Tibial artery (tissue), 4 donors: ENCODE measurements at regions not wholly inside any gene's neighbourhood (a gene's known extent, or its start where the extent isn't known, plus 50 kb on each side); places are given as distances from the start of the nearest gene placed in this dataset.

Experiments
- DNase-seq, 2 donors: peaks; one replicate each; pipeline ENCODE4 v3.0.0-alpha.2; 2019
- H3K27ac ChIP-seq, 2 donors: fragments of 200-600 bp; sonication (generic) in 1 of 2; 1 replicate in 1 of 2; 2 replicates in 1 of 2; pipeline ENCODE4 v1.5.1; 2018 to 2019; ENCODE audit warnings: mild to moderate bottlenecking in 1 of 2
- H3K27me3 ChIP-seq, 2 donors: fragments of 200-600 bp; sonication (generic) in 1 of 2; one replicate each; pipeline versions ENCODE4 v1.5.1 to v1.6.0; 2016 to 2019
- H3K36me3 ChIP-seq, 3 donors: fragments of 200-600 bp; sonication (generic) in 2 of 3; one replicate each; pipeline ENCODE4 v1.5.1; 2016 to 2019; ENCODE audit warnings: mild to moderate bottlenecking in 2 of 3
- H3K4me1 ChIP-seq, 4 donors: fragments of 200-600 bp; sonication (generic) in 2 of 4; 1 replicate in 3 of 4; 2 replicates in 1 of 4; pipeline ENCODE4 v1.5.1; 2016 to 2019
- H3K4me3 ChIP-seq, 2 donors: fragments of 200-600 bp; sonication (generic) in 1 of 2; 1 replicate in 1 of 2; 2 replicates in 1 of 2; pipeline ENCODE4 v1.5.1; 2018 to 2019; ENCODE audit warnings: mild to moderate bottlenecking in 2 of 2
- H3K9me3 ChIP-seq, 3 donors: fragments of 200-600 bp; sonication (generic) in 1 of 3; one replicate each; pipeline ENCODE4 v1.5.1; 2016 to 2019
- intact Hi-C: fragments of 100-400 bp; cut with DNase I; formaldehyde crosslinking; loops from one replicate; pipeline ENCODE4 v1.15.0; 2023; ENCODE audit warnings: low total_unique reads
- TF ChIP-seq, protein P1 (sequence below), 2 experiments: fragments of 200-600 bp in 1 of 2; fragments of 450-650 bp in 1 of 2; IDR thresholded peaks; one replicate each; pipeline ENCODE4 v1.5.1; 2017 to 2019; ENCODE audit warnings: antibody characterized with exemption in 2 of 2, mild to moderate bottlenecking in 1 of 2, moderate library complexity in 1 of 2

DNA sequence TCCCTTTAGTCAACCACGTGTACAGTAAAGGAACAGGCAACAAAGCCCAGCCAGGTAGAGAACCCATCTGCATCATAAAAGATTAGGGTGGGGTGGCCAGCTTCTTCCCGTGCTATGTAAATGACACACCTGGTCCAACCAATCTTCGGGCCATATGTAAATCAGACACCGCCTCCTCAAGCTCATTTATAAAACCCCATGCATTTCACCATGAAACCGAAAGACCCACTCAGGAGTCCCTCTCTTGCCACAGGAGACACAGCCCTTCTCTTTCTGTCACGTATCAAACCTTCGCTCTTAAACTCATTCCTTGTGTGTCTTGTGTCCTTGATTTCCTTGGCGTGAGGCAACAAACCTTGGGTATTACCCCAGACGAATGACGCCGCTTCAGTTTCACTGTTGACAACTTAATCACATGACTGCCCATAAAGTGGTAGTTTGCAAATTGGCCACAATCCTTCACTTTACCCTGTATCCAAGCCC lies 59.8 kb upstream of the TBPL2 start:
- no peak overlapping the region for H3K27ac ChIP-seq
- TF ChIP-seq, protein P1, sequence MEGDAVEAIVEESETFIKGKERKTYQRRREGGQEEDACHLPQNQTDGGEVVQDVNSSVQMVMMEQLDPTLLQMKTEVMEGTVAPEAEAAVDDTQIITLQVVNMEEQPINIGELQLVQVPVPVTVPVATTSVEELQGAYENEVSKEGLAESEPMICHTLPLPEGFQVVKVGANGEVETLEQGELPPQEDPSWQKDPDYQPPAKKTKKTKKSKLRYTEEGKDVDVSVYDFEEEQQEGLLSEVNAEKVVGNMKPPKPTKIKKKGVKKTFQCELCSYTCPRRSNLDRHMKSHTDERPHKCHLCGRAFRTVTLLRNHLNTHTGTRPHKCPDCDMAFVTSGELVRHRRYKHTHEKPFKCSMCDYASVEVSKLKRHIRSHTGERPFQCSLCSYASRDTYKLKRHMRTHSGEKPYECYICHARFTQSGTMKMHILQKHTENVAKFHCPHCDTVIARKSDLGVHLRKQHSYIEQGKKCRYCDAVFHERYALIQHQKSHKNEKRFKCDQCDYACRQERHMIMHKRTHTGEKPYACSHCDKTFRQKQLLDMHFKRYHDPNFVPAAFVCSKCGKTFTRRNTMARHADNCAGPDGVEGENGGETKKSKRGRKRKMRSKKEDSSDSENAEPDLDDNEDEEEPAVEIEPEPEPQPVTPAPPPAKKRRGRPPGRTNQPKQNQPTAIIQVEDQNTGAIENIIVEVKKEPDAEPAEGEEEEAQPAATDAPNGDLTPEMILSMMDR (IDR thresholded peaks at IDR 0.05): no peak
- no peaks in the 10 kb centered on the region for H3K9me3 ChIP-seq
- intact Hi-C loops: no loop called here
- no peaks in the 10 kb centered on the region for H3K4me1 ChIP-seq
- no peak overlapping the region for H3K4me3 ChIP-seq
- H3K27me3 ChIP-seq: no peaks in the 10 kb centered on the region
- H3K36me3 ChIP-seq: no peaks in the 10 kb centered on the region
- no peak for DNase-seq

DNA sequence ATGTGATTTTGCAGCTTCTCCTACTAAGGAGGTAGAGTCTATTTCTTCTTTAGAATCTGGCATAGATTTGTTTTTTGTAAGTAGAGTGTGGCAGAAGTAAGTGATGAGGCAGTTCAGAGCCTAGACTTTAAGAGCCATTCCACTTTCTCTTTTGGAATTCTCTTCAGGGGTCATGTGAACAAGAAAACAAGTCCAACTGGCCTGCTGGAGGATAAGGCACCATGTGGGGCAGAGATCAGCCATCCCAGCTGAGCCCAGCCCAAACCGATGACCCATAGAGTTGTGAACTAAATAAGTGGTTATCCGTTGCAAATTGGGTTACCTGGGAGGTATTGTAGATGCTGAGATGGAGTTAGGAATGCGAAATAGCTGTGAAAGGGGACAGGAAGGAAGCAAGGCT lies 60.3 kb upstream of the TBPL2 start:
- TF ChIP-seq, protein P1 (IDR thresholded peaks at IDR 0.05): no peak
- Histone ChIP-seq H3K36me3 (no peaks in the 10 kb centered on the region), H3K4me1 (no peaks in the 10 kb centered on the region), H3K27me3 (no peaks in the 10 kb centered on the region), H3K4me3 (no peak overlapping the region), H3K9me3 (no peaks in the 10 kb centered on the region), H3K27ac (no peak overlapping the region)
- DNase-seq: no peak
- intact Hi-C loops: no loop called here

DNA sequence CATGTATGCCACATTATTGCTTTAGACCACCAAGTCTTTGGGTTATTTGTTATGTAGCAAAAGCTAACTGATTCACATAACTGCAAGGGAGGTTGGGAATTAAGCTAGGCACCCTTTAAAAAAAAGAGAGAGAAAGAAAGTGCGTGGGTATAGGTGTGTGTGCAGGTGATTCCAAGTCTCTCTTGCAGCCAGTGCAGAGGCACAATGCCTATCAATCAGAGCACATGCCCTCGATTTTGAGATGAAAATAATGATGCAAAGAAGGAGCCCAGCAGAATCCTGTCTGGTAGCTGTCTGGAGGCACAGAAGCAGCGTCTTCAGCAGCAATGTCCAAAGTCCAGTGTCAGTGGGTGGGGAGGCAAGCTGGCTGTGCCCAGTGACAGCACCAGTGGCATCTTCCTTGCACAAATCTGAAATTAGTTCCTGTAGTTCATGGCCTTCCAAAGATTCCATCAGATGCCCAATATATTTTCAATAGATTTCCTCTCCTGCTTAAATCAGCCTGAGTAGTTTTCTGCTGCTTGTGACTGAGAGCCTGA lies 62.4 kb upstream of the TBPL2 start:
- no peaks in the 10 kb centered on the region for H3K27me3 ChIP-seq
- no peaks in the 10 kb centered on the region for H3K36me3 ChIP-seq
- intact Hi-C loops: no loop called here
- no peak for DNase-seq
- TF ChIP-seq, protein P1 (IDR thresholded peaks at IDR 0.05): no peak
- H3K27ac ChIP-seq: no peak overlapping the region
- H3K4me1 ChIP-seq: no peaks in the 10 kb centered on the region
- H3K9me3 ChIP-seq: no peaks in the 10 kb centered on the region
- no peak overlapping the region for H3K4me3 ChIP-seq

DNA sequence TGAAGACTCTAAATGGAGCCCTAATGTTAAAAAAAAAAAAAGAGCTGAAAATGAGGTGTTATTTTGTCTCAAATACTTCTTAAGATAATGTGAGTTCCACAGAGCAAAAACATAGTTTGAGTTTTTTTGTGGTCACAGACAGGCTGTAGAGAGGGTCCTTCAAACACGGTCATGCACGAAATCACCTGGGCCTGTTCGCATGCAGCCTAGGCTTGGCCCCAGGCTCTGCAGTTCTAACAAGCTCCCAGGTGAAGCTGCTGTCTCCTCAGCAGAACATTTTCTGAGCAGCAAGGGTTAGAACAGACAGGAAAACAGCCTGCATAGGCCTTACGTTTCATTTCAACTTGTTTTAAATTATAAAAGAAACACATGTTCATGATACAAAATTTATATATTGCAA lies 65.4 kb upstream of the TBPL2 start:
- no peak for DNase-seq
- TF ChIP-seq, protein P1 (IDR thresholded peaks at IDR 0.05): no peak

DNA sequence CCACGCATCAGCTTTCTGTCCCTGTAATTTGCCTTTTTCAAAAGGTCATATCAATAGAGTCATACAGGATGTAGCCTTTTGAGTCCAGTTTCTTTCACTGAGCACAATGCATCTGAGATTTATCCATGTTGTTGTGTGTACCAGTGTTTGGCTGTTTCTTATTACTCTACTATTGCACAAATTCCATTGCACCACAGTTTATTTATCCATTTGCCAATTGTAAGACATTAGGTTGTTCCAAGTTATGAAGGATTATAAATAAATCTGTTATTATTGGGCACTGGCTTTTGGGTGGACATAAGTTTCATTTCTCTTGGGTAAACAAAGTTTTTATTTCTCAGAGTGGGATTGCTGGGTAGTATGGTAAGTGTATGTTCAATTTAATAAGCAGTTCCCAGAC lies 68.3 kb upstream of the TBPL2 start:
- Histone ChIP-seq H3K4me3 (no peak overlapping the region), H3K27ac (no peak overlapping the region), H3K36me3 (no peaks in the 10 kb centered on the region), H3K4me1 (peaks cover 0 to 6% (median 2%) of the 10 kb centered on the region in 4 donors), H3K9me3 (no peaks in the 10 kb centered on the region), H3K27me3 (no peaks in the 10 kb centered on the region)
- no peak for DNase-seq
- TF ChIP-seq, protein P1 (IDR thresholded peaks at IDR 0.05): no peak
- intact Hi-C loops: no loop called here

More for the DNA sequence above, 65.4 kb upstream of the TBPL2 start:
- Histone ChIP-seq H3K36me3 (no peaks in the 10 kb centered on the region), H3K27me3 (no peaks in the 10 kb centered on the region), H3K9me3 (no peaks in the 10 kb centered on the region), H3K4me3 (no peak overlapping the region), H3K4me1 (peaks cover 0 to 5% (median 0%) of the 10 kb centered on the region in 4 donors), H3K27ac (no peak overlapping the region)
- intact Hi-C loops: no loop called here

DNA sequence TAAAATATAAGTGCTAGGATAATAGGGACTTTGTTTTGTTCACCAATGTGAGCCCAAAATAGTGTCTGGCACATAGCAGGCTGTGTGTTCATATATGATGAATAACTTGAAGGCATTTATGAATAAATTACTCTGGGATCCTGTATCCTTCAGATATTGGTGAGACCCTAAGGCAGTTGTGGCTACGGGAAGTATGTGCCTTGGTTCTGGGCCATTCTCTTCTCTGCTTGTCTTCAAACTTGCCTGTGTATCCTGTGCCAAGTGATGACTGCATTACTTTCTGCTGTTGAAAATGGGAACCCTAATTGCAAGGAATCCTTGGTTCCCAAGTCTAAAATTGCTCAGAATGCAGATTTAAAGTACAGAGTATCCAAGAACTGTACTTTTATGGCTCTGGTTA lies 67.6 kb upstream of the KTN1 start:
- intact Hi-C loops: no loop called here
- no peak for DNase-seq
- Histone ChIP-seq H3K27me3 (no peaks in the 10 kb centered on the region), H3K27ac (no peak overlapping the region), H3K9me3 (no peaks in the 10 kb centered on the region), H3K4me3 (no peak overlapping the region), H3K4me1 (peaks cover 0 to 11% (median 7%) of the 10 kb centered on the region in 4 donors), H3K36me3 (no peaks in the 10 kb centered on the region)
- TF ChIP-seq, protein P1 (IDR thresholded peaks at IDR 0.05): no peak
